ENCODE measurements at regions not wholly inside any gene's neighbourhood (a gene's known extent, or its start where the extent isn't known, plus 50 kb on each side); places are given as distances from the start of the nearest gene placed in this dataset.

- TF ChIP-seq POLR2A (IDR thresholded peaks at IDR 0.05) (no peak), CTCF (IDR thresholded peaks at IDR 0.05) (no peak)
Observed at GRCh38 chr3:13147344-13147743, 74.1 kb upstream of the IQSEC1 start.

Data from testis (tissue), 2 donors.